IMR-90 (cell line): ENCODE measurements at regions not wholly inside any gene's neighbourhood (a gene's known extent, or its start where the extent isn't known, plus 50 kb on each side); places are given as distances from the start of the nearest gene placed in this dataset.

Experiments
- ATAC-seq: fragments of 200-7000 bp; cut with Tn5 transposase; 2 replicates; pipeline ENCODE4 v1.9.1; 2020; ENCODE audit warnings: low read depth, mild to moderate bottlenecking, moderate library complexity
- BruUV-seq: library from RNA; stranded (reverse); fragments of 400-500 nt; replicated peaks from 2 replicates; lab custom pipeline; 2021; lab: Mats Ljungman, UMichigan
- CTCF ChIA-PET: fragments of 300-600 bp; formaldehyde crosslinking; extraction: SDS; loops from one replicate; lab custom pipeline; 2021; ENCODE audit warnings: antibody characterized with exemption; lab: Yijun Ruan, JAX
- POLR2A ChIA-PET: fragments of 300-600 bp; sonication (Branson Sonifier 250); formaldehyde crosslinking; loops from one replicate; lab custom pipeline; 2022; ENCODE audit warnings: antibody characterized with exemption; ENCODE audit not compliant: unreplicated experiment; lab: Charles Lee
- DNase-seq: peaks from one replicate; pipeline ENCODE4 v3.0.0; 2013
- H2AFZ ChIP-seq: replicated peaks from 2 replicates; pipeline ENCODE3; 2013; ENCODE audit warnings: low read length, mild to moderate bottlenecking; ENCODE audit not compliant: poor library complexity
- H2AK5ac ChIP-seq: 2 replicates; pipeline ENCODE4 v1.6.1; 2013; ENCODE audit warnings: low read depth, low read length, inconsistent platforms
- H2AK9ac ChIP-seq: replicated peaks from 2 replicates; pipeline ENCODE3; 2013; ENCODE audit warnings: mild to moderate bottlenecking, low read depth, low read length, moderate library complexity; ENCODE audit not compliant: poor library complexity
- H2BK120ac ChIP-seq: 2 replicates; pipeline ENCODE4 v1.6.1; 2013; ENCODE audit warnings: low read depth, low read length, inconsistent platforms
- H2BK15ac ChIP-seq: 3 replicates; pipeline ENCODE4 v1.6.1; 2013; ENCODE audit warnings: low read depth, low read length, inconsistent platforms
- H2BK20ac ChIP-seq: 2 replicates; pipeline ENCODE4 v1.6.1; 2013; ENCODE audit warnings: low read depth, mild to moderate bottlenecking, inconsistent platforms, low read length, moderate library complexity
- H2BK5ac ChIP-seq: 2 replicates; pipeline ENCODE4 v1.6.1; 2013; ENCODE audit warnings: mild to moderate bottlenecking, low read depth, low read length, inconsistent platforms; ENCODE audit not compliant: poor library complexity, severe bottlenecking
- H3K14ac ChIP-seq: replicated peaks from 2 replicates; pipeline ENCODE4 v1.6.1; 2013; ENCODE audit warnings: low read depth, low read length, inconsistent platforms
- H3K18ac ChIP-seq: 2 replicates; pipeline ENCODE4 v1.6.1; 2013; ENCODE audit warnings: low read depth, low read length, control low read depth
- H3K23ac ChIP-seq: 2 replicates; pipeline ENCODE4 v1.6.1; 2013; ENCODE audit warnings: low read depth, low read length, inconsistent platforms
- H3K27ac ChIP-seq: 2 replicates; pipeline ENCODE4 v1.5.1; 2013; ENCODE audit warnings: mild to moderate bottlenecking, control low read depth, low read length; ENCODE audit not compliant: insufficient read depth
- H3K27me3 ChIP-seq: 2 replicates; pipeline ENCODE4 v1.6.1; 2013; ENCODE audit warnings: low read length; ENCODE audit not compliant: control insufficient read depth, insufficient read depth
- H3K36me3 ChIP-seq: 2 replicates; pipeline ENCODE4 v1.6.1; 2013; ENCODE audit warnings: low read length, mixed read lengths; ENCODE audit not compliant: control insufficient read depth, insufficient read depth
- H3K4ac ChIP-seq: 2 replicates; pipeline ENCODE4 v1.6.1; 2013; ENCODE audit warnings: low read depth, low read length, inconsistent platforms
- H3K4me1 ChIP-seq: 2 replicates; pipeline ENCODE4 v1.6.1; 2013; ENCODE audit warnings: low read length, mixed read lengths; ENCODE audit not compliant: control insufficient read depth, insufficient read depth
- H3K4me2 ChIP-seq: 2 replicates; pipeline ENCODE4 v1.6.1; 2013; ENCODE audit warnings: low read depth, mild to moderate bottlenecking, control low read depth, low read length, moderate library complexity
- H3K4me3 ChIP-seq: 2 replicates; pipeline ENCODE4 v1.5.1; 2013; ENCODE audit warnings: low read depth, mild to moderate bottlenecking, control low read depth, low read length, moderate library complexity; ENCODE audit not compliant: insufficient read depth
- H3K56ac ChIP-seq: 2 replicates; pipeline ENCODE4 v1.6.1; 2013; ENCODE audit warnings: low read length, inconsistent platforms; ENCODE audit not compliant: insufficient read depth; ENCODE audit errors: extremely low read depth
- H3K79me1 ChIP-seq, 2 experiments: 2 replicates each; pipeline ENCODE4 v1.6.1; 2013; ENCODE audit warnings: low read length in 2 of 2, inconsistent platforms in 1 of 2, low read depth in 1 of 2
- H3K9ac ChIP-seq: 2 replicates; pipeline ENCODE4 v1.6.1; 2013; ENCODE audit warnings: low read depth, low read length, control low read depth
- H3K9me1 ChIP-seq: 2 replicates; pipeline ENCODE4 v1.6.1; 2013; ENCODE audit warnings: low read length, inconsistent platforms; ENCODE audit not compliant: insufficient read depth
- H3K9me3 ChIP-seq: 2 replicates; pipeline ENCODE4 v1.6.1; 2013; ENCODE audit warnings: low read length; ENCODE audit not compliant: control insufficient read depth, insufficient read depth
- H4K20me1 ChIP-seq: 2 replicates; pipeline ENCODE4 v1.6.1; 2013; ENCODE audit warnings: low read length, inconsistent platforms; ENCODE audit not compliant: insufficient read depth
- H4K5ac ChIP-seq: 2 replicates; pipeline ENCODE4 v1.6.1; 2013; ENCODE audit warnings: mild to moderate bottlenecking, low read depth, low read length, control low read depth
- H4K8ac ChIP-seq, 2 experiments: 2 replicates each; pipeline ENCODE4 v1.6.1; 2013; ENCODE audit warnings: low read depth in 2 of 2, low read length in 2 of 2, control low read depth in 1 of 2, inconsistent platforms in 1 of 2
- H4K91ac ChIP-seq: 2 replicates; pipeline ENCODE4 v1.6.1; 2013; ENCODE audit warnings: low read depth, low read length, inconsistent platforms; ENCODE audit not compliant: insufficient read depth
- CEBPB ChIP-seq: IDR thresholded peaks from 2 replicates; pipeline ENCODE4 v1.6.1; 2012; ENCODE audit warnings: low read depth, low read length, improper control_type of control experiment
- FOS ChIP-seq: fragments of 150-350 bp; IDR thresholded peaks from 2 replicates; pipeline ENCODE4 v1.6.1; 2016; ENCODE audit warnings: low read depth, low read length
- MAZ ChIP-seq: IDR thresholded peaks from 2 replicates; pipeline ENCODE4 v1.6.1; 2012; ENCODE audit warnings: low read depth, mild to moderate bottlenecking, low read length, improper control_type of control experiment, moderate library complexity, borderline replicate concordance
- POLR2A ChIP-seq: IDR thresholded peaks from 2 replicates; pipeline ENCODE4 v1.6.1; 2012; ENCODE audit warnings: mild to moderate bottlenecking, low read depth, low read length
- RAD21 ChIP-seq: IDR thresholded peaks from 2 replicates; pipeline ENCODE4 v1.6.1; 2012; ENCODE audit warnings: low read length, improper control_type of control experiment
- WGBS, 2 experiments: methylation state at CpG; one replicate each; pipeline versions ENCODE4 v1.1.5 to v1.1.7; 2013; ENCODE audit warnings: missing lambda C conversion rate in 2 of 2; ENCODE audit not compliant: insufficient read length in 1 of 2; ENCODE audit errors: extremely low coverage in 2 of 2; 5-methylcytosine and 5-hydroxymethylcytosine counted together
- dilution Hi-C: fragments of 300-500 bp; cut with HindIII; formaldehyde crosslinking; loops from one replicate; pipeline ENCODE4 v1.14.3; 2018; ENCODE audit warnings: low sequenced_read_pairs; ENCODE audit not compliant: unreplicated experiment
- in situ Hi-C: fragments of 300-500 bp; cut with MboI; formaldehyde crosslinking; loops from 3 replicates; pipeline ENCODE4 v1.14.3; 2019; ENCODE audit warnings: low sequenced_read_pairs, inconsistent platforms, mixed read lengths
- intact Hi-C: fragments of 100-400 bp; cut with micrococcal nuclease; formaldehyde crosslinking; loops from 2 replicates; pipeline ENCODE4 v1.10.0; 2022
- TF ChIP-seq, protein P1 (sequence below): fragments of 150-350 bp; IDR thresholded peaks from 2 replicates; pipeline ENCODE4 v1.6.1; 2017; ENCODE audit warnings: mild to moderate bottlenecking, antibody characterized with exemption, low read length, low read depth

DNA sequence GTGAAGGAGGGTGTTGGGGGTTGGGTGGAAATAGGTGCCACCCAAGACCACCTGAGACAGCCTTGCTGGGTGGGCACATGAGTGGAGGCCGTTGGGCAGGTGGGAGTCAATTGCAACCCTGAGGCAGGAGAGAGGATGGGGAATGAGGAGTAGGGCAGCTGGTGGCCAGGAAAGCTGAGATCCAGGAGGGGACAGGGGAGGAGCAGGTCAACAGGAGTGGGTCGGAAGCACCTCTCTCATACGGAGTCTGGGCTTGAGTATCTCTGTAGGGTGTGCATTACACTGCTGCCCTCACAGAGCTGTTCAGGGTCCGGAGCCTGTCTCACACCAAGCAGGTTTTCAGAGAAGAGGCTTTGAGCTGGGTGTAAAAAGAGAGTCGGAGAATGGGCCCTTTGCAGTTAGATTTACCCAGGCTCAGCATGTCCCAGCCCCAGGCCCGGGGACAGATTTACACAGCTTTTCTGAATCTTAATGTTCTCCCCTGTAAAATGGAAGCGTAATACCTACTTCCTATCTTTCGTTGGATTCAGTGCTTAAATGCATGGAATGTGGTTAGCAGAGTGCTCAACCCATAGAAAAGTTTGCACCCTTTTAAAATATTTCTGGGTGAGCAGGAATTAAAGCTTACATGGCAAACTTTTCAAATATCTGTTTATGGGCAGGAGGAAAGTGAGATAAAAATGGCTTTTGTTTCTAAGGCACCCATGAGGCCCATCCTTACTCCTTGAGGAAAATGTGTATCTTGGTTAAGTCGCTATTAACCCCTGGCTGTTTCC lies 144.0 kb upstream of the MYCN start:
- H2BK20ac ChIP-seq = no peak overlapping the region
- intact Hi-C loops = no loop called here
- no peak overlapping the region for H2AK9ac ChIP-seq
- no peak overlapping the region for H3K4me2 ChIP-seq
- no peak overlapping the region for H3K14ac ChIP-seq
- H3K79me1 ChIP-seq = no peaks in the 10 kb centered on the region
- H3K18ac ChIP-seq = no peak overlapping the region
- H3K4me3 ChIP-seq = no peak overlapping the region
- H3K56ac ChIP-seq = no peak overlapping the region
- H2BK120ac ChIP-seq = no peak overlapping the region
- no peak overlapping the region for H4K5ac ChIP-seq
- dilution Hi-C loops = no loop called here
- in situ Hi-C loops = no loop called here
- TF ChIP-seq RAD21 (no peak), POLR2A (no peak), FOS (no peak), CEBPB (no peak), MAZ (no peak)
- TF ChIP-seq, protein P1, sequence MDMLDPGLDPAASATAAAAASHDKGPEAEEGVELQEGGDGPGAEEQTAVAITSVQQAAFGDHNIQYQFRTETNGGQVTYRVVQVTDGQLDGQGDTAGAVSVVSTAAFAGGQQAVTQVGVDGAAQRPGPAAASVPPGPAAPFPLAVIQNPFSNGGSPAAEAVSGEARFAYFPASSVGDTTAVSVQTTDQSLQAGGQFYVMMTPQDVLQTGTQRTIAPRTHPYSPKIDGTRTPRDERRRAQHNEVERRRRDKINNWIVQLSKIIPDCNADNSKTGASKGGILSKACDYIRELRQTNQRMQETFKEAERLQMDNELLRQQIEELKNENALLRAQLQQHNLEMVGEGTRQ = no peak
- H2BK5ac ChIP-seq = no peak overlapping the region
- no peak overlapping the region for H3K23ac ChIP-seq
- no TSS peak for BruUV-seq
- H4K91ac ChIP-seq = no peak overlapping the region
- H3K4ac ChIP-seq = no peak overlapping the region
- ATAC-seq = no peak
- no peak overlapping the region for H3K9ac ChIP-seq
- H3K9me1 ChIP-seq = no peaks in the 10 kb centered on the region
- H2BK15ac ChIP-seq = no peak overlapping the region
- H3K9me3 ChIP-seq = peaks cover 32% of the 10 kb centered on the region
- H3K27me3 ChIP-seq = no peaks in the 10 kb centered on the region
- H3K4me1 ChIP-seq = no peaks in the 10 kb centered on the region
- ChIA-PET CTCF (no interaction called here), POLR2A (no interaction called here)
- H3K27ac ChIP-seq = no peak overlapping the region
- no peaks in the 10 kb centered on the region for H4K20me1 ChIP-seq
- H3K36me3 ChIP-seq = no peaks in the 10 kb centered on the region
- H2AFZ ChIP-seq = no peak overlapping the region
- no peak for DNase-seq
- 60% methylated on average over 1 of the region's 9 CpGs; no CpG with 5 or more reads in 1 of the 2 experiments for WGBS, 2 experiments
- H4K8ac ChIP-seq = no peak overlapping the region
- H2AK5ac ChIP-seq = no peak overlapping the region
